ENCODE measurements at regions not wholly inside any gene's neighbourhood (a gene's known extent, or its start where the extent isn't known, plus 50 kb on each side); places are given as distances from the start of the nearest gene placed in this dataset.

GRCh38 chr3:124381575-124382333 lies 348.5 kb upstream of the UMPS start:
- no peak for DNase-seq

GRCh38 chr3:124383051-124383450 lies 347.2 kb upstream of the UMPS start:
- DNase-seq = no peak

DNA sequence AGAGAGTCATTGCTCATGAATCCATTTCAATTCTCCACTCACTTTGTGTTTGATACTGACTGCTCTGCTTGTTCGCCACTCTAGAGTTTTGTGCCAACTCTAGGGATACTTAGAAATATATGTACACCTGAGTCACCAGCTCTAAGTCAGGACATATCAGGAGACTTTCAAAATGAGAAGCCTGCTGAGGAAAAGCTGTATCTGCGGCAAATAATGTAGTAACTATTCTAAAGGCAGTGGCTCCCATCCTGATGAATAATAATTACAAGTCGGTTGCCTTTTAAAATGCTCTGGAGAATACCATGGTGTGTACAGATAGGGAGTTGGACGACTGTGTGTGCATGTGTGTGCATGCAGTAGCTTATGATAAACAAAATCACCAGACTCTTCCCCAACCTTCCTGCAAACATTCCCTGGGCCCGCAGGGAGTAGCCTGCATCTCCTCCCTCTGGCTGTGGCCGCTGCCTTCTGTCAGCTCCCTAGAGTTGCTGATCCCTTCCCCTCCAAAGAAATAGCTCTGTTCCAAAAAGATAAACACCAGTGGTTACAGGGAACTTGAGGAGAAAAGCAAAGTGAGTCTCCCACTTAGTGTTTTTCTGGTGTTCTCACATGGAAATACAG lies 346.3 kb upstream of the UMPS start:
- DNase-seq = no peak

DNA sequence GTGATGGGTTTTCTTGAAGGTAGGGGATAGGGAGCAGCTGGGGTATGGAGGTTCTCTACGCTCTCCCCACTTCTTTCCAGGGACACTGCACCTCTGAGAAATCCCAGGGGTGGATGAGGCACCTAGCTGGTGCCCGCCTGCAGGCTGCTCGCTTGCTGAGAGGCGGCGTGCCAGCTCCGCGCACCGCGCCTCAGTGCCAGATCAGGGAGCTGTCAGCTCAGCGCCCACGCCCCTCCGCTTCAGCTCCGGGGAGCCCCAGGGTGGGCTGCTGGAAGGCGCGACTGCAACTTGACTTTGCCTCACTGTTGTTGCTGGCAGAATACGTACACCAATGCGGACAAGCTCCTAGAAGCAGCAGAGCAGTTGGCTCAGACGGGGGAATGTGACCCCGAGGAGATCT lies 345.7 kb upstream of the UMPS start:
- no peak for DNase-seq

DNA sequence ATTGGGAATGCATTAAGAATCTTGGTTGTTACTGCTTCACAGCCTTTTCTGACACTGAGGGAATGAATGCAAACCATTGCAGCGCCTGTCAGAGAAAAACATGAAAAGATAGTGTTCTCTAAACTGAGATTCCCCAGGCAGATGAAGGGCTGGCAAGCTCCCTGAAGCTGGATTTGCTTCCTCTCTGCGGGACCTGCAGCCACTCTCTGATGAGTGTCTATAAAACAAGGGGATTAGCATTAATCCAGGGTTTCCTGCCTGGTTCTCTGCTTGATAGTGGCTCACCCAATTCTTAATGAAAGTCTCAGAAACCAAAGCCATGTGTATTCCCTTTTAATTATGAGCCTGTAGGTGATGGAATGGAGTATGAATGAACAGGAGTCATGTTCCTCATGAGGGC lies 344.3 kb upstream of the UMPS start:
- no peak for DNase-seq

GRCh38 chr3:124386996-124387595 lies 343.2 kb upstream of the UMPS start:
- no peak for DNase-seq

DNA sequence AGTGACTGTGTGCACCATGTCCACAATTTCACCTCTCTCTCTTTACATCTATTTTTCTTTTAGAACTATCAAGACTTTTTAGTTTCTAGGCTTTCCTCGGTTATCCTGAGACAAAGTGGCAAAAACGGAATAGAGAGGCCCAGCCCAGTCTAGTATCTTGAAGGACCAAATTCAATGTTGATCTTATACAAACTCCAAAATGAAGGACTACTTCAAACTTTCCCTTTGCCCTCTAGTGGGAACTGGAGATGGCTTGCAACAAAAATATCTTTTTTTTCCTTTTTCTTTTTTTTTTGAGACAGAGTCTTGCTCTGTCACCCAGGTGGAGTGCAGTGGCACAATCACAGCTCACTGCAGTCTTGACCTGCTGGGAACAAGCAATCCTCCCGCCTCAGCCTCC lies 338.5 kb upstream of the UMPS start:
- DNase-seq = no peak

- no peak for DNase-seq
Observed at GRCh38 chr3:124393340-124393739, 336.9 kb upstream of the UMPS start.

DNA sequence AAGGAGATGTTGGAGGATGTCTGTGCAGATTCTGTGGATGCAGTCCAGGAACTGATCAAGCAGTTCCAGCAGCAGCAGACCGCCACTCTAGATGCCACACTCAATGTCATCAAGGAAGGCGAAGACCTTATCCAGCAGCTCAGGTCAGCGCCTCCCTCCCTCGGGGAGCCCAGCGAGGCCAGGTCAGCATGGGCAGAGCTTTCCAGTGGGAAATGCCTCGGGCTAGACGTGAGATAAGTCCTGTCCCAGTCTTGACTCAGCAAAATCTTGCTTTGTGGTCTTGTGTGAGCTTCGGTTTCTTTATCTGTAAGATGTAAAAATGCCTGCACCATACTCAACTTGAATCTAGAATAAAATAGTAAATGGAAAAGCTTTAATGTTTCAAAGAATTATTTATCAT lies 335.1 kb upstream of the UMPS start:
- no peak for DNase-seq

GRCh38 chr3:124395584-124396338 lies 334.5 kb upstream of the UMPS start:
- DNase-seq = no peak

- DNase-seq = no peak
Observed at GRCh38 chr3:124396339-124396950, 333.8 kb upstream of the UMPS start.

GRCh38 chr3:124397088-124397487 lies 333.2 kb upstream of the UMPS start:
- no peak for DNase-seq

GRCh38 chr3:124398594-124398993 lies 331.7 kb upstream of the UMPS start:
- no peak for DNase-seq

DNA sequence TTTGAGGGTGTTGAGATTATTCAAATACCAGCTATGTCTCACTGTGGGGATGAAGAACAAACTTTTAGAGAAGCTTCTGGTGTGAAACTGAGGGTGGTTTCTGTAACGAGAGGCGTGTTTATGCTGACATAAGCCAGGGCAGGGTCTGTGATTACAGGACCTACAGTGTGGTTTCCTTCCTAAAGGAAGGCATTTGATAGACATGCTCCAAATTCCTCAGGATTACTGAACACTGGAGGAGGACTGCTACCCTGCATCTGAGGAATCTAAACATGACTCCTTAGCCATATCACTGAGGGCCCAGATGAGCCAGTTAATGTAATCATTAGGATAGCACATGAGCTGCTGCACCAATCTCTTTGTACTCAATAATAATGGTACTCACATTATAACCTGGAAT lies 328.4 kb upstream of the UMPS start:
- DNase-seq = no peak

DNA sequence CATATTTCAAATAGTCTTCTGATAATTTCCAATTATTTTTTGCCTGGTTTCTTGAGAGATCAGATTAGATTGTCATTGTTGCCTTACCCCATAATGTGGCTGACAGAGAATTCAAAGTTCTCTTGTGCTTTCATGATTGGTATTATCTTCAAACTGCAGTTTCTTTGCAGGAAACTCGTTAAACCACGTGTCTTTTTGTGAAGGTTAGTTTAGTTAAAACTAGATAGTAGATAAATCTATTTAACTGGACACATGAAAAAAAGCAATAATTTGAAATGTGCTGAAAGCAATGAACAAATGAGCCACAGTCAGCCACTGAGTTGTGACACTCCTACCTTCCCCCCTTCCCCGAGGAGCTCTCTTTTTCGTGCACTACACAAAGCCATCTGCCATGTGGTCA lies 327.5 kb upstream of the UMPS start:
- DNase-seq = no peak

DNA sequence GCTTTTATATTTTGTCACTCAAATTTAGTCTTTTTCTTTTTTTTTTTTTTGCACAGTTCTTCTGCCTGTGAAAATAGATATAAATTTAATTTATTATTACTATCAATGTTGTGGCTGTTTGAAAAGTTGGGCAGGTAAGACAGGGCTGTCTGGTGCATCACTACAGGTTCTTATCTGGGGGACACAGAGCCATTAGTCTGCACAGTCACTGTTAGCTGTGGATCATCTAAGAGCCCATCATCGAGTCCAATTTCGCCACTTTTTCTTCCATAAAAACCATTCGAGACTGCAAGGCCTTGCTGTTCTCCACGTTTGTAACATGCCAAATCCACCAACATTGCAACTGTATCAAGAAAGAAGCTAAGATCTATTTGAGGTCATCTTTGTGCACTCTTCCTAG lies 325.6 kb upstream of the UMPS start:
- DNase-seq = no peak

DNA sequence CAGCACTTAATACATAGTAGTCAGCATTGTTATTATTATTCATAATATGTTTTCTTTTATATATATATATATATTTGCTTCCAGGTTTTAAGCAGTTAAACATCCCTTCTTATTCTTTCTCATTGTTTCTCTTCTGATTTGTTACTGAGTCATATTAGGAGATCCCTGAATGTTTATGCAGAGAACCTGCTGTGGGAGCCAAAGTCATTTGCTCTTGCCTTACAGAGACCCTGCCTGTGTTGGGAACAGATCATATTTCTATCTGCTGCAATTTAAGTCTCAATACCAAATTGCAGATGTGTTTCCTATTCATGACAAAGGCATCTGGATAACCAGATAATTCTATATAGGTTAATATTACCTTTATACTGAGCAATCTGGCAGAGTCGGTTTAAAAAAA lies 323.0 kb upstream of the UMPS start:
- no peak for DNase-seq

DNA sequence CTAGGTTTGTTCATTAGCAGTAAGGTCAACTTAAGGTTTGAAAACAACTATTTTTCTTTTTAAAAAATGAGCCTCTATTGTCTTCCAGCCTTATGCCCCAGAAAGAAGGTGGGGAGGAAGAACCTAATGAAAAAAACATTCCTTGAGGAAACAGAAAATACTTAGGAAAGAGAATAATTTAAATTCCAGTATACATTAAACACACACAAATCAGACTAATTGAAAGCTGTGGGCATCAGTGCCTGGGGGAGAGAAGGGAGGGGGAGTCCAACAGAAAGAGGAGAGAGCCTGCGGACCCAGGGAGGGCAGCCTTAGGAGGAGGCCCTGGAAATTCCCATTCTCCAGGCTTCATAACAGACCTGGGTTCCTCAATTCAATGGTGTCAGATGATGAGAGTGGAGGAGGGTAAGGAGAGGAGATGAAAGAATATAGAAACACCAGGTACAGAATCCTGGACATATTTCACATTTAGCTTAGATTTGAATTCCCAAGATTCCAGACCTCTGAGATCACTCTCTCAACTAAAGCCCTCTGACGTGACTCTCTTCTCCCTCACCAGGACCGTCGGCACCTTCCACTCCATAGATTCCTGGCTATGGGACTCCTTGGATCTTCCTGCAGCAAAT lies 320.5 kb upstream of the UMPS start:
- DNase-seq = no peak

DNA sequence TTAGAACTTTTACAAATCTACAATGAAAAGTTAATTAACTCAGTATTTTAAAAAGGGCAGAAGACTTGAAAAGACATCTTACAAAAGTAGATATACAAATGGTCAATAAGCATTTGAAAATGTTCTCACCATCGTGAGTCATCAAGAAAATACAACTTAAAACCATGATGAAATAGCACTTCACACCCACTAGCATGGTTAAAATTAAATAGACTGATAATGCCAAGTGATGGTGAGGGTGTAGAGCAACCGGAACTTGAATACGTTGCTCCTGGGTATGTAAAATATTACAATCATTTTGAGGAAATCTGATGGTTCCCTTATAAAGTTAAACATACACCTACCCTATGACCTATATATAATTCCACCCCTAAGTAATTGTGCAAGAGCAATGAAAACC lies 319.8 kb upstream of the UMPS start:
- DNase-seq = no peak

GRCh38 chr3:124411728-124412127 lies 318.5 kb upstream of the UMPS start:
- DNase-seq = no peak

DNA sequence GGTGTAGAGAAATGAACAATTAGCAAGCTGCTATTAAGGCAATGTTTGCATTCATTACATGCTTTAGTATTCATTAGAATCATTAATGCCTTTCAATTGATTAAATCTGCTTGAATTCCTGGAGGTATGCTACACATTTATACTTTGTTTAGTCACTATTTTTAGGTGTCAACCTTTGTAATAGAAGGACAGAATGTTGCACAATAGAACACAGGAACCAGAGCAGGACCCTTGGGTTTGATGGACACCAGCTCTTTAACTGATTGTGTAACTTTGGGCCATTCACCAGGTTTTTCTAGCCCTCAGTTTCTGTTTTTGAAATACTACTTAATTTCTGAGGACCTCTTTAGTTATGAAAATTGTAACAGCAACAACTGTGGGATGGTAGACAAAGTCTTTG lies 317.6 kb upstream of the UMPS start:
- no peak for DNase-seq

GRCh38 chr3:124413393-124413792 lies 316.9 kb upstream of the UMPS start:
- DNase-seq = no peak
